ENCODE measurements at regions not wholly inside any gene's neighbourhood (a gene's known extent, or its start where the extent isn't known, plus 50 kb on each side); places are given as distances from the start of the nearest gene placed in this dataset.

DNA sequence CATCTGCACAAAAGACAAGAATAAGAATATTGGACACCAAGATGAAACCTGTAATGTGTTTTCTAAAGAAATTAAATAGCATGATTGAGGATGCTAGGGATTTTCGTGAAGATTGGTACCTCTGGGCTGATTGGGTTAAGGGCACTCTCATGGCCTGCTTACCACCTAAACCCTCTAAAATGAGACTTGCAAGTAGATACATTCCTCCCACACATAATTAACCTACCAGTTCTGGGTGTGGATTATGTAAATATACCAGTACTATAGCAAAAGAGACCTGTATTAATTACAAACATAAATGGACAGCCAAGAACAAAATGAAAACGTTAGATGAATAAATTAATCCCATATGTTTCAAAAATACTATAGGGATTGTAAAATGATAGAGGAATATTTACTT lies 1069.6 kb upstream of the B3GALT2 start:
- no peak for TF ChIP-seq EZH2 (IDR thresholded peaks at IDR 0.05; ENCODE audit: low read depth)
- TF ChIP-seq, protein P1, sequence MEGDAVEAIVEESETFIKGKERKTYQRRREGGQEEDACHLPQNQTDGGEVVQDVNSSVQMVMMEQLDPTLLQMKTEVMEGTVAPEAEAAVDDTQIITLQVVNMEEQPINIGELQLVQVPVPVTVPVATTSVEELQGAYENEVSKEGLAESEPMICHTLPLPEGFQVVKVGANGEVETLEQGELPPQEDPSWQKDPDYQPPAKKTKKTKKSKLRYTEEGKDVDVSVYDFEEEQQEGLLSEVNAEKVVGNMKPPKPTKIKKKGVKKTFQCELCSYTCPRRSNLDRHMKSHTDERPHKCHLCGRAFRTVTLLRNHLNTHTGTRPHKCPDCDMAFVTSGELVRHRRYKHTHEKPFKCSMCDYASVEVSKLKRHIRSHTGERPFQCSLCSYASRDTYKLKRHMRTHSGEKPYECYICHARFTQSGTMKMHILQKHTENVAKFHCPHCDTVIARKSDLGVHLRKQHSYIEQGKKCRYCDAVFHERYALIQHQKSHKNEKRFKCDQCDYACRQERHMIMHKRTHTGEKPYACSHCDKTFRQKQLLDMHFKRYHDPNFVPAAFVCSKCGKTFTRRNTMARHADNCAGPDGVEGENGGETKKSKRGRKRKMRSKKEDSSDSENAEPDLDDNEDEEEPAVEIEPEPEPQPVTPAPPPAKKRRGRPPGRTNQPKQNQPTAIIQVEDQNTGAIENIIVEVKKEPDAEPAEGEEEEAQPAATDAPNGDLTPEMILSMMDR (conservative IDR thresholded peaks at IDR 0.05) = no peak

Data from PC-9 (cell line).